K562 (cell line): ENCODE measurements at regions not wholly inside any gene's neighbourhood (a gene's known extent, or its start where the extent isn't known, plus 50 kb on each side); places are given as distances from the start of the nearest gene placed in this dataset.

Experiments used
- ATAC-seq: fragments of 200-7000 bp; cut with Tn5 transposase; 3 replicates; pipeline ENCODE4 v1.9.1; 2020; ENCODE audit warnings: moderate library complexity
- BruUV-seq: library from RNA; stranded (reverse); fragments of 400-500 nt; replicated peaks from 2 replicates; lab custom pipeline; 2021; lab: Mats Ljungman, UMichigan
- CTCF ChIA-PET: fragments of 300-600 bp; formaldehyde crosslinking; extraction: SDS; loops from one replicate; lab custom pipeline; 2021; ENCODE audit warnings: low intra/inter-chr PET ratio; lab: Yijun Ruan, JAX
- POLR2A ChIA-PET: fragments of 300-600, 350-650 bp; sonication (Branson Sonifier 250); formaldehyde crosslinking; extraction: SDS; loops from one replicate; lab custom pipeline; 2021; ENCODE audit warnings: antibody characterized with exemption, inconsistent platforms; lab: Yijun Ruan, JAX
- DNase-seq, 4 experiments: peaks; one replicate each; pipeline versions ENCODE4 v3.0.0 to v3.0.0-alpha.2; 2011 to 2018; ENCODE audit warnings: low spot score in 3 of 4, mixed read lengths in 3 of 4; ENCODE audit errors: extremely low read depth in 1 of 4
- FAIRE-seq: peaks from 2 replicates; lab custom pipeline; 2011; peaks lifted over from hg19 to GRCh38; lab: Jason Lieb, UNC
- H2AFZ ChIP-seq: 2 replicates; pipeline ENCODE4 v1.6.0; 2011; ENCODE audit warnings: low read depth, low read length, control low read depth, inconsistent platforms
- H3K27ac ChIP-seq: fragments of 200-600 bp; 3 replicates; pipeline ENCODE4 v1.8.0; 2011; ENCODE audit warnings: low read depth, mild to moderate bottlenecking, control low read depth, inconsistent platforms, low read length, moderate library complexity, mixed read lengths; ENCODE audit errors: extremely low read depth
- H3K27me3 ChIP-seq, 2 experiments: fragments of 300-600 bp in 1 of 2; 2 replicates in 1 of 2; 3 replicates in 1 of 2; pipeline versions ENCODE4 v1.6.0 to v1.8.0; 2011; ENCODE audit warnings: inconsistent platforms in 2 of 2, low read length in 2 of 2, mild to moderate bottlenecking in 1 of 2, mixed read lengths in 1 of 2, moderate library complexity in 1 of 2; ENCODE audit not compliant: control insufficient read depth in 2 of 2, insufficient read depth in 2 of 2
- H3K36me3 ChIP-seq: fragments of 300-600 bp; 3 replicates; pipeline ENCODE4 v1.8.0; 2011; ENCODE audit warnings: mild to moderate bottlenecking, low read length, inconsistent platforms; ENCODE audit not compliant: control insufficient read depth, insufficient read depth
- H3K4me1 ChIP-seq, 2 experiments: fragments of 200-600 bp in 1 of 2; replicated peaks in 1 of 2; 2 replicates in 1 of 2; 3 replicates in 1 of 2; pipeline versions ENCODE4 v1.5.1 to v1.8.0; 2011; ENCODE audit warnings: inconsistent platforms in 2 of 2, low read length in 2 of 2, mild to moderate bottlenecking in 1 of 2, mixed read lengths in 1 of 2, moderate library complexity in 1 of 2; ENCODE audit not compliant: control insufficient read depth in 2 of 2, insufficient read depth in 2 of 2
- H3K4me2 ChIP-seq: 2 replicates; pipeline ENCODE4 v1.6.1; 2011; ENCODE audit warnings: low read length, control low read depth, inconsistent platforms, mixed read lengths; ENCODE audit not compliant: insufficient read depth
- H3K4me3 ChIP-seq: fragments of 200-600 bp; sonication (generic), shearing (Covaris generic); 2 replicates; pipeline ENCODE4 v1.5.1; 2016; ENCODE audit warnings: control low read depth, inconsistent platforms
- H3K79me2 ChIP-seq: fragments of 200-600 bp; 3 replicates; pipeline ENCODE4 v1.8.0; 2011; ENCODE audit warnings: low read length, inconsistent platforms; ENCODE audit not compliant: control insufficient read depth, insufficient read depth
- H3K9ac ChIP-seq, 2 experiments: 2 replicates each; pipeline versions ENCODE4 v1.6.0 to v1.6.1; 2011; ENCODE audit warnings: low read depth in 2 of 2, low read length in 2 of 2, control low read depth in 1 of 2, inconsistent platforms in 1 of 2, mild to moderate bottlenecking in 1 of 2, mixed read lengths in 1 of 2; ENCODE audit not compliant: insufficient read depth in 1 of 2
- H3K9me1 ChIP-seq: one replicate; pipeline ENCODE4 v1.6.0; 2011; ENCODE audit warnings: inconsistent platforms, mild to moderate bottlenecking, low read length, moderate library complexity; ENCODE audit not compliant: control insufficient read depth, insufficient read depth
- H3K9me3 ChIP-seq: replicated peaks from 2 replicates; pipeline ENCODE4 v1.5.1; 2011; ENCODE audit warnings: low read depth, low read length, inconsistent platforms; ENCODE audit not compliant: control insufficient read depth, insufficient read depth
- H4K20me1 ChIP-seq: replicated peaks from 2 replicates; pipeline ENCODE4 v1.6.1; 2011; ENCODE audit warnings: low read length, inconsistent platforms, mixed read lengths; ENCODE audit not compliant: control insufficient read depth, insufficient read depth
- CXXC5 ChIP-seq: fragments of 250-450 bp; sonication (Bioruptor Pico); IDR thresholded peaks from 2 replicates; pipeline ENCODE4 v1.8.0; 2022; ENCODE audit warnings: inconsistent platforms, mild to moderate bottlenecking, moderate library complexity
- DACH1 ChIP-seq: fragments of 450-650 bp; IDR thresholded peaks from 2 replicates; pipeline ENCODE4 v1.6.1; 2018; ENCODE audit not compliant: partially characterized antibody
- DEAF1 ChIP-seq: fragments of 450-650 bp; formaldehyde crosslinking; IDR thresholded peaks from 2 replicates; pipeline ENCODE4 v1.4.0; 2020; ENCODE audit warnings: mild to moderate bottlenecking, moderate library complexity
- HCFC1 ChIP-seq: IDR thresholded peaks from 2 replicates; pipeline ENCODE4 v1.6.1; 2012; ENCODE audit warnings: low read depth, low read length, improper control_type of control experiment
- ILK ChIP-seq: fragments of 450-650 bp; IDR thresholded peaks from 2 replicates; pipeline ENCODE4 v1.6.1; 2016; ENCODE audit warnings: missing genetic modification characterization, low read depth, mild to moderate bottlenecking, missing compliant biosample characterization, moderate library complexity, borderline replicate concordance
- PBX2 ChIP-seq, 2 experiments: IDR thresholded peaks in 1 of 2; conservative IDR thresholded peaks in 1 of 2; 2 replicates each; pipeline ENCODE4 v1.6.1; 2016; ENCODE audit warnings: low read depth in 2 of 2, mild to moderate bottlenecking in 1 of 2, missing compliant biosample characterization in 1 of 2, missing genetic modification characterization in 1 of 2, moderate library complexity in 1 of 2
- REST ChIP-seq, 2 experiments: fragments of 450-650 bp; formaldehyde crosslinking in 1 of 2; IDR thresholded peaks; 2 replicates each; pipeline versions ENCODE4 v1.4.0 to v1.6.1; 2014 to 2020; ENCODE audit warnings: mild to moderate bottlenecking in 2 of 2, borderline replicate concordance in 1 of 2, low read depth in 1 of 2
- SNRNP70 ChIP-seq: fragments of 200-400 bp; formaldehyde crosslinking; optimal IDR thresholded peaks from 2 replicates; pipeline ENCODE3; 2017; ENCODE audit warnings: low read depth, low read length
- WGBS: fragments of 100-300 bp; shearing (Covaris generic); methylation state at CpG from one replicate; pipeline ENCODE4 v1.1.6; 2016; ENCODE audit warnings: low coverage, mixed read lengths; ENCODE audit not compliant: insufficient coverage; ENCODE audit errors: missing lambda C conversion rate; 5-methylcytosine and 5-hydroxymethylcytosine counted together
- in situ Hi-C: fragments of 300-500 bp; cut with MboI; formaldehyde crosslinking; loops from 4 replicates; pipeline ENCODE4 v1.15.0; 2018; ENCODE audit warnings: inconsistent platforms, mixed read lengths
- intact Hi-C: fragments of 100-400 bp; cut with micrococcal nuclease; formaldehyde crosslinking; loops from 2 replicates; pipeline ENCODE4 v1.14.2; 2022

GRCh38 chr16:75789237-75789636 is 62.9 kb upstream of the CPHXL start:
- Histone ChIP-seq H3K27me3 (no peaks in the 10 kb centered on the region), H3K27ac (no peak overlapping the region), H3K4me1 (no peaks in the 10 kb centered on the region), H4K20me1 (no peaks in the 10 kb centered on the region), H3K9me1 (no peaks in the 10 kb centered on the region), H3K36me3 (no peaks in the 10 kb centered on the region), H3K9ac (no peak overlapping the region), H3K79me2 (no peaks in the 10 kb centered on the region), H3K4me2 (no peak overlapping the region), H3K9me3 (no peaks in the 10 kb centered on the region), H2AFZ (no peak overlapping the region), H3K4me3 (no peak overlapping the region)
- ChIA-PET POLR2A (interaction anchor here (0.6 kb wide), 1 partner anchor 1211 kb away, joined by 3 read pairs; no protein-coding TSS in a partner anchor), CTCF (interaction anchor here (1.6 kb wide), 1 partner anchor 1381 kb away, joined by 23 read pairs; no protein-coding TSS in a partner anchor)
- ATAC-seq, result peak; percentile 89
- 9% methylated on average over 4 of the region's 4 CpGs for WGBS
- in situ Hi-C loops (loop anchor here (5.0 to 10.0 kb wide), 2 partner anchors 866 to 1383 kb away; no protein-coding TSS in a partner anchor), intact Hi-C loops (loop anchor here (1.0 kb wide), 1 partner anchor 1382 kb away; no protein-coding TSS in a partner anchor)
- BruUV-seq, result no TSS peak
- DNase-seq, result peak; percentile 39 to 61 (median 49)
- FAIRE-seq, result peak; percentile 90
- TF ChIP-seq CXXC5 (CRISPR knock-in tag) (no peak), SNRNP70 (no peak), DEAF1 (CRISPR knock-in tag) (peak; percentile 66), DACH1 (no peak), REST (IDR thresholded peaks at IDR 0.05; ENCODE audit: borderline replicate concordance) (peak; percentile 68; the same call in 1 of the 2 replicates), REST (CRISPR knock-in tag; IDR thresholded peaks at IDR 0.05; ENCODE audit: low read depth) (no peak), HCFC1 (no peak), ILK (tag) (no peak), PBX2 (CRISPR knock-in tag; IDR thresholded peaks at IDR 0.05; ENCODE audit: low read depth) (no peak), PBX2 (tag; conservative IDR thresholded peaks at IDR 0.05; ENCODE audit: low read depth) (peak; percentile 30; the same call in 1 of the 2 replicates)
